ENCODE measurements at regions not wholly inside any gene's neighbourhood (a gene's known extent, or its start where the extent isn't known, plus 50 kb on each side); places are given as distances from the start of the nearest gene placed in this dataset.

DNA sequence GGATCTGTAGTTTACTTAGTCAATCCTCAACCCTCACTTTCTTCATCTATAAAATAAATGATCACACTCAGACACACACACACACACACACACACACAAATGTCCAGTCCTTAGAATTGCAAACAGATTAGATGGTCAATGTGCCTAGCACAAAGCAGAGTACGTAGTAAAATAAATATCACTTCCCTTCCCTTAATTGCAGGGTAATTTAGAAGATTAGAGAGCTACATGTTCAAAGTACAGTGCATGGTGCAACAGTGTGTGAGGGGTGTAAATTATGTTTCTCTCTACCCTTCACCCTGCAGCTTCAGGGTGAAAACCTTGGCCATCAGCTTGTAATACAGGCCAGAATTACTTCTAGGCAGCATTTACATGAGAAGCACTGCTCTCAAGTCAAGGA lies 187.0 kb upstream of the GHITM start:
- no peaks in the 10 kb centered on the region for H3K27me3 ChIP-seq (ENCODE audit: control insufficient read depth, extremely low read depth, insufficient read depth, low read length)
- H3K36me3 ChIP-seq (ENCODE audit: control insufficient read depth in 2 of 2, extremely low read depth in 1 of 2, insufficient read depth in 2 of 2, low read length in 2 of 2), result no peaks in the 10 kb centered on the region
- H4K20me1 ChIP-seq (ENCODE audit: control insufficient read depth, extremely low read depth, insufficient read depth, low read length), result no peaks in the 10 kb centered on the region
- no peaks in the 10 kb centered on the region for H3K9me3 ChIP-seq (ENCODE audit: control insufficient read depth, low read depth, low read length)
- no peak overlapping the region for H3K9ac ChIP-seq (ENCODE audit: control insufficient read depth, extremely low read depth, insufficient read depth, low read length)
- no peaks in the 10 kb centered on the region for H3K4me1 ChIP-seq (ENCODE audit: control insufficient read depth, extremely low read depth, insufficient read depth, low read length)
- dilution Hi-C loops (cut with MboI; ENCODE audit: extremely low pct_ligation_motif_present, low sequenced_read_pairs), result no loop called here
- FAIRE-seq (no peak), DNase-seq (ENCODE audit: low read depth, low spot score) (no peak)
- H3K4me2 ChIP-seq (ENCODE audit: control insufficient read depth, extremely low read depth, insufficient read depth, low read depth, low read length), result no peak overlapping the region
- TF ChIP-seq EZH2 (IDR thresholded peaks at IDR 0.05; ENCODE audit: low read length), result no peak
- TF ChIP-seq, protein P1, sequence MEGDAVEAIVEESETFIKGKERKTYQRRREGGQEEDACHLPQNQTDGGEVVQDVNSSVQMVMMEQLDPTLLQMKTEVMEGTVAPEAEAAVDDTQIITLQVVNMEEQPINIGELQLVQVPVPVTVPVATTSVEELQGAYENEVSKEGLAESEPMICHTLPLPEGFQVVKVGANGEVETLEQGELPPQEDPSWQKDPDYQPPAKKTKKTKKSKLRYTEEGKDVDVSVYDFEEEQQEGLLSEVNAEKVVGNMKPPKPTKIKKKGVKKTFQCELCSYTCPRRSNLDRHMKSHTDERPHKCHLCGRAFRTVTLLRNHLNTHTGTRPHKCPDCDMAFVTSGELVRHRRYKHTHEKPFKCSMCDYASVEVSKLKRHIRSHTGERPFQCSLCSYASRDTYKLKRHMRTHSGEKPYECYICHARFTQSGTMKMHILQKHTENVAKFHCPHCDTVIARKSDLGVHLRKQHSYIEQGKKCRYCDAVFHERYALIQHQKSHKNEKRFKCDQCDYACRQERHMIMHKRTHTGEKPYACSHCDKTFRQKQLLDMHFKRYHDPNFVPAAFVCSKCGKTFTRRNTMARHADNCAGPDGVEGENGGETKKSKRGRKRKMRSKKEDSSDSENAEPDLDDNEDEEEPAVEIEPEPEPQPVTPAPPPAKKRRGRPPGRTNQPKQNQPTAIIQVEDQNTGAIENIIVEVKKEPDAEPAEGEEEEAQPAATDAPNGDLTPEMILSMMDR (optimal IDR thresholded peaks at IDR 0.05 in 1 of 3, IDR thresholded peaks at IDR 0.05 in 1 of 3, conservative IDR thresholded peaks at IDR 0.05 in 1 of 3; ENCODE audit: extremely low read depth in 1 of 3, insufficient read depth in 2 of 3, low read length in 3 of 3), result no peak
- no peaks in the 10 kb centered on the region for H3K79me2 ChIP-seq (ENCODE audit: control insufficient read depth, insufficient read depth, low read length)
- no peak overlapping the region for H3K4me3 ChIP-seq (ENCODE audit: control insufficient read depth in 2 of 3, extremely low read depth in 1 of 3, insufficient read depth in 2 of 3, low read depth in 1 of 3, low read length in 3 of 3)
- no peaks in the 10 kb centered on the region for H3K9me1 ChIP-seq (ENCODE audit: control insufficient read depth, extremely low read depth, insufficient read depth, low read length)
- no peak overlapping the region for H3K27ac ChIP-seq (ENCODE audit: control insufficient read depth, insufficient read depth, low read length)
- no peak overlapping the region for H2AFZ ChIP-seq (ENCODE audit: control insufficient read depth, low read length)

DNA sequence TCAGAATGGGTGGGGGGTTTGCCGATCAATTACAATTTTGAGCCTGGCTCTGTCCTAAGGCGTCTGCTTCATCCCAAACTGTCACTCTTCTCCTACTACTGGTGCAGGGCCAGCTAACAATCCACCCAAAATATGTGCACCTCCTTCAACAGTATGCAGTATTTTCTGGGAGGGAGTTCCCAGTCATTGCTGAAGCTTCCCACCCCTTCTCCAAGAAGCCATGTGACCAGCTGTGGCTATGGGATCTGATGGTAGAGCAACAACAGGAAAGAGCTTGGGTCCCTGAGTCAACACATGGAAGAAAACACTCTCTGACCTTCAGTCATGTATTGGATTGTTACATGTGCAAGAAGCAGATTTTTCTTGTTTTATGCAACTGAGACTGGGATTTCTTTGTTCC lies 185.7 kb upstream of the GHITM start:
- dilution Hi-C loops (cut with MboI; ENCODE audit: extremely low pct_ligation_motif_present, low sequenced_read_pairs), result no loop called here
- H3K27ac ChIP-seq (ENCODE audit: control insufficient read depth, insufficient read depth, low read length), result no peak overlapping the region
- no peaks in the 10 kb centered on the region for H3K9me1 ChIP-seq (ENCODE audit: control insufficient read depth, extremely low read depth, insufficient read depth, low read length)
- no peak overlapping the region for H2AFZ ChIP-seq (ENCODE audit: control insufficient read depth, low read length)
- no peak overlapping the region for H3K9ac ChIP-seq (ENCODE audit: control insufficient read depth, extremely low read depth, insufficient read depth, low read length)
- no peak for DNase-seq (ENCODE audit: low read depth, low spot score)
- TF ChIP-seq, protein P1 (optimal IDR thresholded peaks at IDR 0.05 in 1 of 3, IDR thresholded peaks at IDR 0.05 in 1 of 3, conservative IDR thresholded peaks at IDR 0.05 in 1 of 3; ENCODE audit: extremely low read depth in 1 of 3, insufficient read depth in 2 of 3, low read length in 3 of 3), result no peak
- TF ChIP-seq EZH2 (IDR thresholded peaks at IDR 0.05; ENCODE audit: low read length), result no peak
- no peaks in the 10 kb centered on the region for H3K27me3 ChIP-seq (ENCODE audit: control insufficient read depth, extremely low read depth, insufficient read depth, low read length)
- no peak overlapping the region for H3K4me3 ChIP-seq (ENCODE audit: control insufficient read depth in 2 of 3, extremely low read depth in 1 of 3, insufficient read depth in 2 of 3, low read depth in 1 of 3, low read length in 3 of 3)
- no peak for FAIRE-seq
- H3K4me1 ChIP-seq (ENCODE audit: control insufficient read depth, extremely low read depth, insufficient read depth, low read length), result no peaks in the 10 kb centered on the region
- no peaks in the 10 kb centered on the region for H3K36me3 ChIP-seq (ENCODE audit: control insufficient read depth in 2 of 2, extremely low read depth in 1 of 2, insufficient read depth in 2 of 2, low read length in 2 of 2)
- H4K20me1 ChIP-seq (ENCODE audit: control insufficient read depth, extremely low read depth, insufficient read depth, low read length), result no peaks in the 10 kb centered on the region
- no peaks in the 10 kb centered on the region for H3K79me2 ChIP-seq (ENCODE audit: control insufficient read depth, insufficient read depth, low read length)
- no peak overlapping the region for H3K4me2 ChIP-seq (ENCODE audit: control insufficient read depth, extremely low read depth, insufficient read depth, low read depth, low read length)
- H3K9me3 ChIP-seq (ENCODE audit: control insufficient read depth, low read depth, low read length), result no peaks in the 10 kb centered on the region

Measured in keratinocyte (primary cell).